COR-L47 (cell line): ENCODE measurements at regions not wholly inside any gene's neighbourhood (a gene's known extent, or its start where the extent isn't known, plus 50 kb on each side); places are given as distances from the start of the nearest gene placed in this dataset.
"Not testable (repeated sequence)": the region's sequence is repeated elsewhere in the genome, so short reads cannot be mapped to it uniquely, and the experiment has no call there.

ENCODE experiments used
- DNase-seq: peaks from one replicate; lab custom pipeline; 2025; lab: John Stamatoyannopoulos, UW

DNA sequence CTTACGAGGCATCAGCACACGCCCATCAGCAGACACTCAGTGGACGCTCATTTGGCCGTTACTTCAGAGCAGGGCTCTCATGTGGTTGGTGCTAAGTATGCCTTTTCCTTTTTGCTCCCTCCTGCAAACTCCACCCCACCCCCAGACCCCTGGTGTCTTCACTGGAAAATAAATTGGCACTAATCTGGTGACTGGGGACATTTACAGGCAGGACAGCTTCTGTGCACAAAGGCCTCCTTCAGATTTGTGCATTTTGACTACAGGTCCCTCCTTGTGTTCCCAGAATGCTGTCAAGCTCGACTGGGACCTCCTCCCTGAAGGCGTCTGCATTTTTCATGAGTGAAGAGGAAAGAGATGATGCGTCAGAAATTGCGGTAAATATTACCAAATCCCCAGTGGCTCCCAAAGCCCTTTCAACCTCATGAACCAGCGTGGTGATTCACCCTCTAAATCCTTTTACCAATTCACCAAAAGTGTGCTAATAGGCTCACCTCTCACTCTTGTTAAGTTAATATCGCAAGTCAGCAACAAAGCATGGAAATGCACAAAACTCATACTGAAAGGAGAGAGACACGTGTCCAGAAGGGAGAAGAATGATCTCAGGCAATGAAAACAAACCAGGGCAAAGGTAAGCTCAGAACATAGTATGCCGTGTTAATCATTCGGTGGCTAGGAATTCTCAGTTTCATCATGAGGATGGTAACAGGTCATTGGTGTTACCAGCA lies 119.0 kb downstream of the NKX6-1 start:
- DNase-seq = no peak

DNA sequence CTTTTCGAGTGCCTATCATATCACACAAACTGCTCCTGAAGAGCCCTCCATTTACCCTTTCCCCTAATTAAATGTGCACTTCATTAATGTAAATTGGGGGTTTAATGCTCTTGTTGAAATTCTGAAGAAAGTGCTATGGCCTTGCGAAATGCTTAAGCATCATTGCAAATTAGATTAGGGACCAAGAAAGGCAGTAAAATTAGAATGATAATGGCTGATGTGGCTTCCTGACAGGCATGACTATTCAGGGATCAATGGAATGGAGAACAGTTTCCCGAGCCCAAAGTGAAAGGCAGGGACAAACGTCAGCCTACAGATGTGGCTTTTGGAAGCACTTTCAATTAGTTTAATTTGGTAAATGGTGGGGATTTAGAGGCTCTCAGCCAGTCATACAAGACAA lies 120.1 kb downstream of the NKX6-1 start:
- DNase-seq = no peak

DNA sequence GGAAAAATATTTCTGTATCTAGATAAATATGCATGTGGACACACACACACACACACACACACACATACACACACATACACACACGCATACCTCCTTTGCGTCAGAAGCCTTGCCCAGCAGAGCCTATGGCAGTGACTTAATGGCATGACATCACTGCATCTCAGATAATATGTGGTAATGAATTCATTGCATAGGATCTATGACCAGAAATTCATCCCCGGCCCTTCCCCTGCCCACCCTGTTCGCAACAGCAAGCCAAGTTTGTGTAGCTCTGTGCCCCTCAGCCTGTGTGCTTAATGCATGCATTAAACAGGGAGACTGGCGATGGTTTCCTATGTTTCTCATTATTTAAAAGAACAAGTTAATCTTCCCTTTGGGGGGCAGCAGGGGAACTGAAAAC lies 120.7 kb downstream of the NKX6-1 start:
- DNase-seq = no peak

DNA sequence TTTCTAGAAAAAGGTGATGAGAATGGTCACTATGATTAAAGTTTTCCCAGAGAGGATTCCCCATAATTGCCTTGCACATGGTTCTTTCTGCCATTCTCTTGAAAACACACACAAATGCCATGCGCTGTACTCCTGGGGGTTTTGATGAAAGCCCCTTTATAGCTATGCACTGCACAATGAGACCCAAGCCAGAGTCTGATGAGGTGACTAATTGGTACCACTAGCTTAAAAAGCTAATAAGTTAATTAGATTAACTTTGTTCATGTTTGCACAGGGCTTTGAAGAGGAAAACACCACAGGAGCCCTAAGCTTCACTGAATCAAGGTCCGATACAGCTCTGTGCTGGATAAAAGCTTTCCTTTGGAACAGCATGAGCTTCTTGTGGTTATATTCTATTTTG lies 132.2 kb downstream of the NKX6-1 start:
- DNase-seq = no peak

DNA sequence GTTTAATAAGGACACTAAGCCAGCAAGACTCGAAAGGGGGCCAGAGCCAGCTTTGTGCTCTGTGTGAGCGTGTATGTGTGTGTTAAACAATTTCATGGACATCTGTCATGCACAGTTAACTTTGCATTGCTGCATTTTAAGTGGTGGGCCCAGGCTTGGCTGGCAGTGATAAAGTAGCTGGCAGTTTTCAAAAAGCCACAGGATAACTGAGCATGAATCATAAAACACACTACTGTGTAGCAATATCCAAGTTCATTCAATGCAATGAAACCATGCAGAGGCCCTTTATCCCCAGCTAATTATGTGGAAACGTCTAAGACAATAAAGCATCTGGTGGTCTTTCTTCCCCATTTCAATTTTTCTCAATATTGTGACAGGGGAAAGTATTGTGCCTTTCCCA lies 132.9 kb downstream of the NKX6-1 start:
- no peak for DNase-seq

DNA sequence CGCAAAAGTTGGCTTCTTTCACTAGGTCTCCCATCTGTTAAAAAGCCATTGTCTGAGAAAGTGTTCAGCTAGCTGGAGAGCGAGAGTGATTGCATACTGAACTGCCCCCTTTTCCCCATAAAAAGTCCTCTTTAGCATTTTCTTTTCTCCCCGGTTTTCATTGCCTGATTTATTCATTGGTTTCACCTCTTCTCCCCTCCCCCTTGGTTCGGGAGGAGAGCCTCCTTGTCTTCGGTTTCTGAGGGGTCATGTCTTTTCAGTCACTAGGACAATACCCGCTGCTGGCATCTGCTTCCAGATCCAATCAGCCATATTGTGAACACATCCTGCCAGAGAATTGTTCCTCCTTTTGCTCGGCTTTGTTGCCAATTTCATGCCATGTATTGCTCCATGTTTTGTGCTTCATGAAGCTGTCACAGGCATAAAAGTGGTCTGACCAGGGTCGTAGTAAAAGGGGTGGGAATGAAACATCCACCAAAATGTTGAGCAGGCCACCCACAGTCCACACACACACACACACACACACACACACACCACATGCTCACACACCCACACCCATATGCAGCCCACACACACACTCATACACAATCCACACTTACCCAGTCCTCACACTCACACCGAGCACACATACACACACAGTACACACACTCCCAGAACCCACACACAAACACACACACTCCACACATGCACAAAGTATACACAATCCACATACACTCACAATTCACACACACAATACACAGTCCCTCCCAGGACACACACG lies 136.0 kb downstream of the NKX6-1 start:
- no peak for DNase-seq

DNA sequence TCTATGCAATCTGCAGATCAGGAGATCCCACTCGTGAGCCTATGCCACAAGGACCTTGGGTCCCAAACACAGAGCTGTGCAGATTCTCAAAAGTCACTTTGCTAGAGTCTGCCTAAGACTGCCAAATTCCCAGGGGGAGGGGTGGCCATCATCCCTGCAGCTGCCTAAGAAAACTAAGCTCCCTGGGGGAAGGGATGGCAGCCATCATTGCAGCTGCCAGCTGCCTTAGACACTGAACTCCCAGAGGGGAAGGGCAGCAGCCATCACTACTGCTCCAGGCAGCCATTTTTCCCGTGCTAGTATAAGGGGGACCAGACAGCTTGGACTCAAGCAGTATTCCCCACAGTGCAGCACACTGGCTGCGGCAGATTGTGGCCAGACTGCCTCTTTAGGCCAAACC lies 156.9 kb downstream of the NKX6-1 start:
- DNase-seq = no peak

DNA sequence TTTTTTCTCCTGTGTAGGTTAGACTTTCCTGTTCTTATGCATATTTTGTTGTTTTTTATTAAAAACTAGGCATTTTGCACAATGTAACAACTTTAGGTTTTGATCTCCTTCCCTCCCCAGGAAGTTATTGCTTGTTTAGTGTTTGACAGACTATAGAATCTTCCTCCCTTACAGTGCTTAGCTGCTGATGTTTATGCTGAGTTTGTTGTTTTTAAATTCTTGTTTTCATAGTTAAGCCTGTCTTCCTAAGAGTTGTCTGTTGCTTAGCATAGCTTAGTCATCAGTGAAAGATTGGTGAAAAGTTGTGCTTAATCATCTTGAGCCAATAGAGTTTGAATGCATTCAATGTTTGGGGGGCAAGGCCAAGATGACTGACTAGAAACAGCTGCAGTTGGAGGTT lies 157.5 kb downstream of the NKX6-1 start:
- DNase-seq = no peak

DNA sequence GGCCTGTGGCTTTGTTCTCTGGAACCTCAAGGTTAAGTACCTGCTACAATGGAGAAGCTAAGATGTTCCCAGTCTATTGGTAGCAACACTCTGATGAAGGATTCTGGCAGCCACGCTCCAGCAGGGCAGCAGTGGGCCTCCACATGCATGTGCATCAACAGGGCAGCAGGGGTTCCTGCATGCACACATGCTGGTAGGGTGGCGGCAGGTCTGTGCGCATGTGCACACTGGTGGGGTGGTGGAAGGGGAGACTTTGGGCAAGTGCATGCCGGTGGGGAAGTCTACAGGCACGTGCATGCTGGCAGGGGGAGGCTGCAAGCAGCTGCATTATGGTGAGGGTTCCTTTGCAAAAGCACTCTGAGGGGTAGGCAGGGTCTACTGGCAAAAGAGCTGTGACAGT lies 160.7 kb downstream of the NKX6-1 start:
- no peak for DNase-seq

DNA sequence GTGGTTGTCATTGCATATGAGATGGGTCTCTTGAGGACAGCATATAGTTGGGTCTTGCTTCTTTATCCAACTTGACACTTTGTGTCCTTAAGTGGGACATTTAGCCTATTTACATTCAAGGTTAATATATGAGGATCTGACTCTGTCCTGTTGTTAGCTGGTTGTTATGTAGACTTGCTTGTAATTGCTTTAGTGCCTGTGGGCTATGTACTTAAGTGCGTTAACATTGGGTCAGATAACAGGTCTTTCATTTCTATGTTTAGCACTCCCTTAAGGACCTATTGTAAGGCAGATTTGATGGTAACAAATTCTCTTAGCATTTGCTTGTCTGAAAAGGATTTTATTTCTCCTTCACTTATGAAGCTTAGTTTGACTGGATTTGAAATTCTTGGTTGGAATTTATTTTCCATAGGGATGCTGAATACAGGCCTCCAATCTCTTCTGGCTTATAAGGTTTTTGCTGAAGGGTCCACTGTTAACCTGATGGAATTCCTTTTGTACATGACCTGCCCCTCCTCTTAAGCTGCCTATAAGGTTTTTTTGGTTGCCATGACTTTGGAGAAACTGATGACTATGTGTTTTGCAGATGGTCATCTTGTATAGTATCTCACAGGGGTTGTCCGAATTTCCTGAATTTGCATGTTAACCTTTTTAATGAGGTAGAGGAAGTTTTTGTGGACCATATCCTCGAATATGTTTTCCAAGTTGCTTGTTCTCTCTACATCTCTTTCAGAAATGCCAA lies 162.0 kb downstream of the NKX6-1 start:
- no peak for DNase-seq

DNA sequence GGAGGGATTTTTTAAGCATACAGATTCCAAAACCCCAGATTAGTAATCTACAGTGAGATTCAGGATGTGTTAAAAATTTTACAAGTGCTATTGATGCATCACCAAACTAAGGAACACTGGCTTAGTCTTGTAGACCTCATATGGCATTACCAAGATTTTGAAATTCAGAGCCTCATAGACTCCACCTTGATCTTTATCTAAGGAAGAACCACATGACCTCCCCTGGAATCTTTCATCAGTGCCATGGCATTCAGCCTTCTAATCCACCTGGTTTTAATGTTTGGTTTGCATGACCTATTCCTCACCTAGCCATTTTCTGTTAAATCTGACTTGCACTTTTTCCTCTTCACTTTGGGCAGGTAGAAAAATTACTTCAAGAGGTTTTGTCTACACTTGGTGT lies 171.6 kb downstream of the NKX6-1 start:
- no peak for DNase-seq

DNA sequence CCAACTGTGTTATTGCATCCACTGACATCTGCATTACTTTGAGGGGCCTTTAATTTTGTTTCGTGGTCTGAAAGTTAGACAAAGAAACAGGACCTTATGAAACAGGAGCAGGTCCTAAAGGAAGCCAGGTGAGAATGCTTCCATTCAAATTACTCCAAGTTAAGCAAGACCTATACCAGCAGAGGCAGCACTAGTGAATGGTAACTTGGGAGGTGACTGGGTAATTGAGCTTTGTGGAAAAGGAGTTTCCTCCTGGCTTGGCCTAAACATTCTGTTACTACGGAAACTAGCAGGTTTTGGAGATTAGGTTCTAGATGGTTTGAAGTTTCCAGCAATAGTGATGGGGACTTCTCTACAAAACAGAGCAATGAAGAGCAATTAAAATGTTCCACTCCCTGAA lies 173.5 kb downstream of the NKX6-1 start:
- DNase-seq = no peak

DNA sequence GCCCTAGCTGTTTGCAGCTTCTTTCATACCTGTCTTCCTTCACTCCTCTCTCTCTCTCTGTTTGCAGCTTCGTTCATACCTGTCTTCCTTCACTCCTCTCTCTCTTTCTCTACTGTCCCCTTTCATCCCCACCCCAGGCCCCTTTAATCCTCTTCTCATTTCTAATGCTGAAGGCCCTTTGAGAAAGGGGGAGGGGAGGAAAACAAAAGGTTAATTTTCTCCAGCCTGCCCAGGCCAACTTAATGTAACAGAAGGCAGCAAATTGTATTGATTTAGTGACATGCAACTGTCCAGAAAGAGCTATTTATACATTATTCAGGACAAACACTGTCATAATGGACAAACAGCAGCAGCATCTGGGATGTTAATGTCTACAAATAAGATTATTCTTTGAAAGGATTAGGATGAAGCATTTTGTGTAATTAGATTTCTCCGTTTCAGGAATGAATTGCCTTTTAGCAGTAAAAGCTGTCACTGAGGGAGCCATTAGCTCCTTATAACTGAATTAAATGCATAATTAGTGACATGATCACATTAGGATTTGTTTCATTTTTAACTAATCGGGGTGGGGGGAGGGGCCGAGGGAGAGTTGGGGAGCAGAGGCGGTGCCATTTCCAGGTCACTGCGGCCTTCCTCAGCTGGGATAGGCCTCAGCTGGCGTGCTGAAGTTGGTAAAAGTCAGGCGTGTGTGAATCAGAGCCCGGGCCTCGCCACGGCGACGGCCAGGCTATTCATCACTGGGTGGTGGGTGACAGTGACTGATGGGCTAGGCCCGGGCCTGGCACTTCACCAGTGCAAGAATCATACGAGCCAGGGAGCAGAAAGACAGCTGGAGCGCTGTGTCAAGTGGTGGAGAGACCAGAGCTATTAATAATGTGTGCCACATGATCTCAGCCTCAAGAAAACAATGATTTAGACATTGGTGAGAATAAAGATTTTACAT lies 174.5 kb downstream of the NKX6-1 start:
- DNase-seq = no peak

DNA sequence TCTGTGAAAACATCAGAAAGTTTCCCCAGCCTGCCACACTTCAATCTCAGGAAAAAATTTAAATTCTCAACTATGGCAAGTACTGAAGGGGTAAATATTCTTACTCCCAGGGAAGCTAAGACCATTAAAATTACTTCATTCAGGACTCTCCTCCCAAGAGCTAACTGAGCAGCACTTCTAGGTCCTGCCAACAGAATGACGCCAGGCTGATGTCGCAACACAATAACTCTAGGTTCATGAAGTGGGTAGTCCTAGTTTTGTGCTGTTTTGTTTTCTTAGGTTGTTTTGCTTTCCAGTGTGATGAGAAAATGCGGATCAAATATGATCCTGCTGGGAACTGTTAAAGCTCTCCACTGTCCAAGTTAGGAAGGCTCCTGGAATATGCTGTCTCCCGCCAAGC lies 180.0 kb downstream of the NKX6-1 start:
- no peak for DNase-seq

DNA sequence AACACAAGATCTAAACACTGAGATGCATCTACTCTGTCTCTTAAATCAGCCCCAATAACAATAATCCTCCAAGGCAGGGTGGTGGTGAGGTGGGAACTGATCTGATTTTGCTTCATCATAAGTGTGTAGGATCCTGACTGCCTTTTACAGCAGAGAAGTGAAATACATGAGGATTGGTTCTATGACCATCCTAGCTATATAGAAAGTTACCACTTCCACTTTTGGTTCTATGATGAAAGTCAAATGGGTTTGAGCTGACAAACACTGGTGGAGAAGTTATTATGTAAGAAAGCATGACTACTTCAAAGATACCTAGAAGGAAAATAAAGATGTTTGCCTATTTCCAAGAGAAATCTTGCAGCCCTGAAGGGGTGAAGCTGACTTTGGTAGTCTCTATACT lies 181.6 kb downstream of the NKX6-1 start:
- DNase-seq = no peak

DNA sequence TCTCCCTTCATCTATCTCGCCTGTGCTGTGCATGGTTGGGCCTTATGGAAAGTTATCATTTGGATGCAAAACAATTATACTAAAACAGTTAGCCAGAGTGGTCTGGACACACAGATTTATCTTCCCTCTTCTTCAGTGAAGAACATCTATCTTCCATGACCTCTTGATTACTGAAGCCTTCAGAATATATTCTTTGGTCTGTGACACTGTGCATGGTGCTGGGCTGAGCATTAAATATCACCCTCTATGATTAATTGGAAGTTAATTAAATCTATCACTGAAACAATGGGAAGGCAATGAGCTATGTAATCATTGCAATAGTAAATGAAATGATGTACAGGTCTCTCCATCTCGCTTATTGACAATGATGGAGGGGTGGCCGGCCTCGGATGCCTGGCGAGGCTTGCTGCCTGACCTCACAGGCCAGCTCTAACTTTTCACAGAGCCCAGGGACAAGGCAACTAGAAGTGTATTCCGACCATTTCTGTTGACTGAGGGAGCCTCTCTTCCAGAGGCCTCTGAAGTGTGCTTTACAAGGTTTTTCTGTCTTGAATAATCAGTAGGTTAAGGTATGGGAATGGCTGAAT lies 186.6 kb downstream of the NKX6-1 start:
- no peak for DNase-seq

DNA sequence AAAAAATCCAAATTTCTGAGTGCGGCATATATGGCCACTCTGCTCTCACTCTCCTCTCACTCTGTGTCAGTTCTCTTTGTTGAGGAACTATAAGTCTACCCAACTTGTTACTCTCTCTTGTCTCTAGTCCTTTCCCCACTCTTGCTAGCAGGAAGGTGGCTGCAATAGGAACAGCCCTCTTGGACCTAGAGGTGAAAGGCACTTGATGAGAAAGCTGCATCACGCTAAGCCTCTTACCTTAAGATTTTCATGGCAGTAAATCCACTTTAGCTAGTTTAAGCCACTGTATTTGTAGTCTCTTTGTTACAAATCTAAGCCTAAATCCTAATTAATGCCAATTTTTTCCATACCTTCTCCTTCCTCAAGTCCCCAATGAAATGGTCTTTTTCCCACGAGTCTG lies 189.9 kb downstream of the NKX6-1 start:
- DNase-seq = no peak

DNA sequence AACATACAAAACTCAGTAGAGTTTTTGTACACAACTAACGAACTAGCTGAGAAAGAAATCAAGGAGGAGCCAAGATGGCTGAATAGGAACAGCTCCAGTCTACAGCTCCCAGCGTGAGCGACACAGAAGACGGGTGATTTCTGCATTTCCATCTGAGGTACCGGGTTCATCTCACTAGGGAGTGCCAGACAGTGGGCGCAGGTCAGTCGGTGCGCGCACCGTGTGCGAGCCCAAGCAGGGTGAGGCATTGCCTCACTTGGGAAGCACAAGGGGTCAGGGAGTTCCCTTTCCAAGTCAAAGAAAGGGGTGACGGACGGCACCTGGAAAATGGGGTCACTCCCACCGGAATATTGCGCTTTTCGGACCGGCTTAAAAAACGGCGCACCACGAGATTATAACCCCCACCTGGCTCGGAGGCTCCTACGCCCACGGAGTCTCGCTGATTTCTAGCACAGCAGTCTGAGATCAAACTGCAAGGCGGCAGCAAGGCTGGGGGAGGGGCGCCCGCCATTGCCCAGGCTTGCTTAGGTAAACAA lies 200.3 kb downstream of the NKX6-1 start:
- not testable (repeated sequence) for DNase-seq

DNA sequence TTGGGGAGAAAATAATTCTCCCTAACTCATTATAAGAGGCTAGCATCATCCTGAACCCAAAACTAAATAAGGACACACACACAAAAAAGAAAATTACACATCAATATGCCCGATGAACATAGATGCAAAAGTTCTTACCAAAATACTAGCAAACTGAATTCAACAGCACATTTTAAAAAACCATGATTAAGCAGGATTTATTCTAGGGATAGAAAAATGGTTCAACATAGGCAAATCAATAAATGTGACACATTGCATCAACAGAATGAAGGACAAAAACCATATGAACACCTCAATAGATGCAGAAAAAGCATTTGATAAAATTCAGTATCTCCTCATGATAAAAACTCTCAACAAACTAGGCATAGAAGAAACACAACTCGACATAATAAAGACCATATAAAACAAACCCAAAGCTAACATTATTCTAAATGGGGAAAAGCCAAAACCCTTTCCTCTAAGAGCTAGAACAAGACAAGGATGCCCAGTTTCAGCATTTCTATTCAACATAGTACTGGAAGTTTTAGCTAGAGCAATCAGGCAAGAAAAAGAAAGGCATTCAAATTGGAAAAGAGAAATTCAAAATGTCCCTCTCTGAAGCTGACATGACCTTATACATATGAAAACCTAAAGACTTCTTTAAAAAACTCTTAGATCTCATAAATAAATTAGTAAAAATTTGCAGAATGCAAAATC lies 200.9 kb downstream of the NKX6-1 start:
- no peak for DNase-seq

DNA sequence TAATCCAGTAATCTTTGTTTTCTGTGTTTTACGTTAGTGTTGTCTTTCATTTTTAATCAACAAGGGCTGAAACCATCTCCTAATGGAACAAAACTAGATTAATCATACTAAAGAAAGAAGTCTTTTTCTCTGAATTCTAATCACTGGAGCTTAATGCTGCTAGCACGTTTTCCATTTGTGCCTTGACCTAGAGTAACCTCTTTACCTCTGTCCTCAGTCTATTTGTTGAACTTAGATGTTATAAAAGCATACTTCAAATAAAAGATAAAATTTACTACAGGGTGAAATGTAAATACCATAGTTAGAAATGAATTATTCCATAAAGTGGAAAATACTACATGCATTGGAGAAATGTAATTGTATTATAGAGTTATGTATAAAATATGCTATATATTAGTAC lies 207.1 kb downstream of the NKX6-1 start:
- DNase-seq = no peak

DNA sequence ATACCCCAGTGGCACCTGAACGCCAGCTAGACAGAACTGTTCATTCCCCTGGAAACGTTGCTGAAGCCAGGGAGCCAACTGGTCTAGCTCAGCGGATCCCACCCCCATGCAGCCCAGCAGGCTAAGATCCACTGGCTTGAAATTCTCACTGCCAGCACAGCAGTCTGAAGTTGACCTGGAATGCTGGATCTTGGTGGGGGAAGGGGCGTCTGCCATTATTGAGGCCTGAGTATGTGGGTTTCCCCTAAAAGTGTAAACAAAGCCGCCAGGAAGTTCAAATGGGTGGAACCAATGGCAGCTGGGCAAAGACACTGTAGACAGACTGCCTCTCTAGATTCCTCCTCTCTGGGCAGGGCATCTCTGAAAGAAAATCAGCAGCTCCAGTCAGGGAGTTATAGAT lies 213.0 kb downstream of the NKX6-1 start:
- no peak for DNase-seq
